ENCODE measurements at regions not wholly inside any gene's neighbourhood (a gene's known extent, or its start where the extent isn't known, plus 50 kb on each side); places are given as distances from the start of the nearest gene placed in this dataset.

DNA sequence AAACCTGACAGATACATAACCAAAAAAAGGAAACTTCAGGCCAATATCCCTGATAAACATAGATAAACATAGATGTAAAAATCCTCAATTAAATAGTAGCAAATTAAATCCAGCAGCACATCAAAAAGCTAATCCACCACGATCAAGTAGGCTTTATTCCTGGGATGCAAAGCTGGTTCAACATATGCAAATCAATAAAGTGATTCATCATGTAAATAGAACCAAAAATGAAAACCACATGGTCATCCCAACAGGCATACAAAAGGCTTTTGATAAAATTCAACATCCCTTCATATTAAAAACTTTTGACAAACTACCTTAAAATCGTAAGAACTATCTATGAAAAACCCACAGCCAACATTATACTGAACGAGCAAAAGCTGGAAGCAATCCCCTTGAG lies 882.2 kb downstream of the NTRK3 start (continued):
- TF ChIP-seq TAF1 (IDR thresholded peaks at IDR 0.05; ENCODE audit: low read depth, low read length), result no peak
- TF ChIP-seq, protein P1, sequence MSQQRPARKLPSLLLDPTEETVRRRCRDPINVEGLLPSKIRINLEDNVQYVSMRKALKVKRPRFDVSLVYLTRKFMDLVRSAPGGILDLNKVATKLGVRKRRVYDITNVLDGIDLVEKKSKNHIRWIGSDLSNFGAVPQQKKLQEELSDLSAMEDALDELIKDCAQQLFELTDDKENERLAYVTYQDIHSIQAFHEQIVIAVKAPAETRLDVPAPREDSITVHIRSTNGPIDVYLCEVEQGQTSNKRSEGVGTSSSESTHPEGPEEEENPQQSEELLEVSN (IDR thresholded peaks at IDR 0.05), result no peak
- TF ChIP-seq RXRA (IDR thresholded peaks at IDR 0.05; ENCODE audit: insufficient read depth, low read depth, low read length), result no peak
- TF ChIP-seq SP4 (IDR thresholded peaks at IDR 0.05; ENCODE audit: low read length), result no peak
